Large intestine (tissue), 3 donors: ENCODE measurements at regions not wholly inside any gene's neighbourhood (a gene's known extent, or its start where the extent isn't known, plus 50 kb on each side); places are given as distances from the start of the nearest gene placed in this dataset.

Source experiments
- DNase-seq, 2 donors: peaks; one replicate each; pipeline versions ENCODE4 v3.0.0 to v3.0.0-alpha.2; 2013
- H3K27ac ChIP-seq: one replicate; pipeline ENCODE4 v1.5.1; 2013; ENCODE audit warnings: low read length
- H3K27me3 ChIP-seq: 2 replicates; pipeline ENCODE4 v1.6.1; 2013; ENCODE audit warnings: low read length; ENCODE audit not compliant: control insufficient read depth, insufficient read depth
- H3K36me3 ChIP-seq: 2 replicates; pipeline ENCODE4 v1.6.1; 2013; ENCODE audit warnings: low read length; ENCODE audit not compliant: control insufficient read depth, insufficient read depth
- H3K4me1 ChIP-seq: one replicate; pipeline ENCODE4 v1.6.1; 2013; ENCODE audit warnings: low read length; ENCODE audit not compliant: control insufficient read depth, insufficient read depth
- H3K4me3 ChIP-seq: one replicate; pipeline ENCODE4 v1.5.1; 2013; ENCODE audit warnings: low read length
- H3K9me3 ChIP-seq: one replicate; pipeline ENCODE4 v1.6.1; 2013; ENCODE audit warnings: mild to moderate bottlenecking, low read depth, low read length, moderate library complexity; ENCODE audit not compliant: control insufficient read depth
- WGBS: methylation state at CpG from one replicate; pipeline ENCODE4 v1.1.5; 2013; ENCODE audit warnings: low lambda C conversion rate; ENCODE audit not compliant: insufficient coverage; 5-methylcytosine and 5-hydroxymethylcytosine counted together

DNA sequence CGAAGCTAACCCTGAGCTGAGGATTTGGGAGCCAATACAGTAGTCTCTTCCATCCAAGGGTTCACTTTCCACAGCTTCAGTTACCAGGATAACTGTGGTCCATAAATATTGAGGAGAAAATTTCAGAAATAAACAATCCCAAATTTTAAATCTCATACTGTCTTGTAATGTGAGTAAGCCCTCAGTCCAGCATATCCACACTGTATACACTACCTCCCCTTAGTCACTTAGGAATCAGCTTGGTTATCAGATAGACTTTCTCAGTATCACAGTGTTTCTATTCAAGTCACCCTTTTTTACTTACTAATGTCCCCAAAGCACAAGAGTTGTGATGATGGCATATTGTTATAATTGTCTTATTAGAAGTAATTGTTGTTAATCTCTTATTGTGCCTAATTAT, 102.3 kb upstream of the GNG12 start:
- Histone ChIP-seq H3K4me1 (no peaks in the 10 kb centered on the region), H3K27ac (no peak overlapping the region), H3K4me3 (no peak overlapping the region), H3K9me3 (no peaks in the 10 kb centered on the region), H3K27me3 (no peaks in the 10 kb centered on the region), H3K36me3 (no peaks in the 10 kb centered on the region)
- no peak for DNase-seq
- 100% methylated on average over 1 of the region's 1 CpG for WGBS

DNA sequence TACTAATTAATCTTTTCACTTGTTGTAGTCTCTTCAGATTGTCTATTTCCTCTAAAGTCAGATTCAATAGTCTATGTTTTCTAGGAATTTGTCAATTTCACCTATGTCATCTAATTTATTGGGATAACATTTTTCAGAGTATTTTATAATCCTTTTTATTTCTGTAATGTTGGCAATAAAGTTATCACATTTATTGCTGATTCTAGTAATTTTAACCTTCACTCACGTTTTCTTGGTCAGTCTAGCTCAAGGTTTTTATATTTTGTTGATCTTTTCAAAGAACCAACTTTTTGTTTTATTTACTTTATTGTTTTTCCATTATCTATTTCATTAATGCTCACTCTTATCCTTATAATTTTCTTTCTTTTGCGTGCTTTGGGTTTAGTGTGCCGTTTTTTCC, 97.9 kb upstream of the GNG12 start:
- Histone ChIP-seq H3K36me3 (no peaks in the 10 kb centered on the region), H3K27me3 (no peaks in the 10 kb centered on the region), H3K4me3 (no peak overlapping the region), H3K27ac (no peak overlapping the region), H3K4me1 (no peaks in the 10 kb centered on the region), H3K9me3 (no peaks in the 10 kb centered on the region)
- 81% methylated on average over 3 of the region's 3 CpGs for WGBS
- DNase-seq, result no peak

DNA sequence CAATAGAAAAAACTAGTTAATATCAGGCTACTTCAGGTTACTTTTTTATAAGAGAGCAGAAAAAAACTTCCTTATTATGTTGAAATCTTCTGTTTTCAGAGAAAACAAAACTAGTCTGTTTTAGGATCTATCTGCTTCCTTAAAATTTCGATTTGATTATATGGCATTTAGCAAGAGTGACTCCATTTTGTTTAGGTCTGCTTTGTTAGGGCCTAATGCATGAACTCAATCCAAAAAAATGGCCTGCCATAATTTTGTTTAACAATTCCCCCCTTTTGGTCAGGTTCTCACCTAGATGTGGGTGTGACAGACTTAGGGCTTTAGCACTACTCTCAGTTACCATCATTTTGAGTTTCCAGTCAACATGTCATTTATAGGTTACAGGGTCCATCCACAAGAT, 89.8 kb upstream of the GNG12 start:
- Histone ChIP-seq H3K9me3 (no peaks in the 10 kb centered on the region), H3K36me3 (no peaks in the 10 kb centered on the region), H3K4me1 (no peaks in the 10 kb centered on the region), H3K4me3 (no peak overlapping the region), H3K27me3 (no peaks in the 10 kb centered on the region), H3K27ac (no peak overlapping the region)
- no peak for DNase-seq
- 100% methylated on average over 1 of the region's 1 CpG for WGBS

DNA sequence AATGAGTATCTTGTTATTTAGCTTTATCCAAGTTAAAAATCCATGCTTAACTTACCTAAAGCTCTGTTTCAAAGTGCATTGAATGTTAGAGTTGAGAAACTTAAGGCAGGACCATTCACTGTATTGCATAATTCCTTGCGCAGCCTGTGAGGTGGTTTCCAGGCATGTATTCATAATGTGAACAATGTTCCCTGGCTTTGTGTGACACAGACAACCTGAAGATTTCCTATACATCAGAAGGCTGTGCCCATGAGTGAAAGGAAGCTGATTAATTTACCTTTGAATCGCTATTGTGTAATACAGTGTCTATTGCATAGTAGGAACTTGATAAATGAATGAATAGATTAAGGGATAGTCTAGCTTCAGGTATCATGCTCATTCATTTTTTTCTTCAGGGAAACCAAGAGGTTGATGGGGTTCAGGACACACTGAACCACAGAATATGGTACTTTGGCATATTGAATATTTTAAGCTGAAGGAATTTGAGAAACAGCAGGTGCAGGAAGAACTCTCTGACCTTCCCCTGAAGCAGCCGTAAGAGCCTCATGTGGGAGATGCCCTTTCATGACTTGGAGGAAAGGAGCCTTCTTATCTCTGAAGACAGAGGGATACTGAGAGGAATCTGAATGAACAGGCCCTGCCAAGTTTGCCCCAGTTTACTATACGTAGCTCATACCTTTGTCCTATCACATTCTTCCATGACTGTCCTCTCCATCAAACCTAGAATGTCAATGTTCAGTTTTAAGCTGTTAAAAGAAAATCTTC, 88.6 kb upstream of the GNG12 start:
- no peaks in the 10 kb centered on the region for H3K4me1 ChIP-seq

DNA sequence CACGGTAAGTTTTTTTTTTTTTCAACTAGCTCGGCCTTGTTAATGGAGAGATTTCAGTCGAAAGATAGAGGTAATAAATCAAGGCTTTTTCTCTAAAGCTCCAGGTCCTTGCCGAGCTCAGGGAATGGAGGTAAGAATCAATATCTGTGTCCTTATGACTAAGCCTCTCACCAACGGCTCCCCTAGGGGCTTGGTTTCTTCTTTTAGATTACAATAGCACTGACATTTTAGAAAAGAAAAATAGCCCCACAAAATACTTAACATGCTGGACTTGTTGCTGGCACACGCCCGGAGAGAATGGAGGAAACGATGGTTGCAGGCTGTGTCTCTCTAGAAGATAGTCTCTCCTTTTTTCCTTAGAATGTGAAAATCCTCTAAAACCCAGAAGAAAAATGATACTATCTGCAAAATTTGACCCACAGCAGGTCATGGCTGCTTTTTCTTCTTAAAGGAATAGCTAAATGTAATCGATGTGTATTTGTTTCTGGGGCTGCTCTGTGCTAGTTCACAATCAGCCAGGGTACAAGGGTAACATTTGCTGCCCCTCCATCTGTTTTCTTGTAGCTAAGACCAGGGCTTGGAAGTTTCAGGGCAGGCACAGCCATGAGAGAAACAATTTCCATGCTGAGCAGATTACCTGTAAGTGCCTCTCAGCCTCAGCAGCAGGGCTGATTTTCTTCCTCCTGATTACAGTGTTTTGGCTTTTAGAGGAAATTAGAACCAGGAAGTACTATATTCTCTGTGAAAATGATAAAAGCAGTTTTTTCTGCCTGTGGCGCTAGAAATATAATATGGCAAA, 86.2 kb upstream of the GNG12 start:
- H3K36me3 ChIP-seq, result no peaks in the 10 kb centered on the region
- DNase-seq, result no peak
- no peaks in the 10 kb centered on the region for H3K9me3 ChIP-seq
- WGBS, result 62% methylated on average over 5 of the region's 10 CpGs
- no peak overlapping the region for H3K27ac ChIP-seq
- no peaks in the 10 kb centered on the region for H3K27me3 ChIP-seq
- no peaks in the 10 kb centered on the region for H3K4me1 ChIP-seq
- no peak overlapping the region for H3K4me3 ChIP-seq

More for the DNA sequence above, 88.6 kb upstream of the GNG12 start:
- 100% methylated on average over 1 of the region's 4 CpGs for WGBS
- H3K27me3 ChIP-seq, result no peaks in the 10 kb centered on the region
- H3K36me3 ChIP-seq, result no peaks in the 10 kb centered on the region
- H3K27ac ChIP-seq, result no peak overlapping the region
- no peak overlapping the region for H3K4me3 ChIP-seq
- no peaks in the 10 kb centered on the region for H3K9me3 ChIP-seq
- no peak for DNase-seq

DNA sequence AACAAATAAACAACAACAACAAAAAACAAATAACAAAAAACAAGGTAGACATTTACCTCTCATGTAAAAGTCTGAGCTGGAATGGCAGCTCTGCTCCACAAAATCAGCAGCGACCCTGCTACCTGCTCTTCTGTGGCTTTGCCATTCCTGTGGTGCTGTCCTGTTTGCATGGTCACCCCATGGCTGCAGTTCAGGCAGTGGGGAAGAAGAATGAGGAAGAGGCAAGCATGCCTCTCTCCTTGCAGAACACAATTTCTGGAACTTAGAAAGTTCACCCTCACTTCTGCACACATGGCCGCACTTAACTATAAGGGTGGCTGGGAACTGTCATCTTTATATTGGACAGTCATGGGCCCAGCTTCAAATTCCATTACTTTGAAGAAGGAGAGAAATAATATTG, 84.8 kb upstream of the GNG12 start:
- H3K27ac ChIP-seq, result no peak overlapping the region
- H3K27me3 ChIP-seq, result no peaks in the 10 kb centered on the region
- no peaks in the 10 kb centered on the region for H3K36me3 ChIP-seq
- H3K4me1 ChIP-seq, result no peaks in the 10 kb centered on the region
- no peak for DNase-seq
- H3K4me3 ChIP-seq, result no peak overlapping the region
- H3K9me3 ChIP-seq, result no peaks in the 10 kb centered on the region
- WGBS, result no CpG with 5 or more reads among the region's 2 CpGs

DNA sequence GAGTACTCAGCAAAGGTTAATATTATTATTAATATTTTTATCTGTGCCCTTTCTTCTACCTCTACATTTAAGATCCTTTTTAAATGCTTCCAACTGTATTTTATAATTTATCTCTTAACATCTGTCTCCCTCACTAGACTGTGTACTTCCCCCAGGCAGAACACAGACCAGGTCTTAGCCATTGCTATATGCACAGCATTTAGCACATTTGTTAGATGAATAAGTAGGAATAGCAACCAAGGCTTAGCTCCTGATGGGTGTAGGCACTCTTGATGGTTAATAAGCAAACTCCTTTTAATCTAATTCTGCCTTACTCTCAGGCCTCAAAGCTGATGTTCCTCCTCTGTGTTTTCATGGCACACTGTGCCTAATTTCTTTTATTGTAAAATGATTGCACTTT, 83.7 kb upstream of the GNG12 start:
- no peak for DNase-seq
- H3K27me3 ChIP-seq, result no peaks in the 10 kb centered on the region

DNA sequence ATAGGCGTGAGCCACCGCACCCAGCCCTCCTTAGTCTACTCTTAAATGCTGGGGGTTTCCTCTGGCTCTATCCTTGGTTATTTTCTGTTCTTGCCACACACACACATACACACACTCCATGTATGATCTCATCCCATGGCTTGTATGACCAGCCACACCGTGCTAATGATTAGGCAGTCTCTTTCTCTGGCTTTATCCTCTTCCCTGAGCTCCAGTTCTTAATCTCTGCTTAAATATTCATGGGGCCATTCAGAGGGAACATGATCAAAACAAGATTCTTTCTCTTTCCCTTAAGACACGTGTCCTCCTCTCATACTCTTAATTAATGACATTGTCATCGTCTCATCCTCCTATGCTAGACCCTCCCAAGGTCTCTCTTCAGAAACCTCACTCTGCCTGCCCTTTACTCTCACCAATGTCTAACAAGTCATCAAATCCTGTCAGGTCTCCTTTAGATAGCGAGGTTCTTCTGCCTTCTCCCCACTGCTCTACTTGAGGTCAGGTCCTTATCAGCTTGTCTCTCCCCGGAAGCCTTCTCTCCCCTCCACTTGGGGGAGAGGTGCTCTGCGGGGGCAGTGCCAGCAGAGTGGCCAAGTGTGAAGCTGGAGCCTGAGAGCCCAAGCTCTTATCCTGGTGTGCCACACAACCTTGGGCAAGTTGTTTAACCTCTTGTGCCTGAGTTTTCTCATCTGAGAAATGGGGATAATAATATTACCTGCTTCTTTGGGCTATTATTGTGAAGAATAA, 83.0 kb upstream of the GNG12 start:
- WGBS, result 73% methylated on average over 3 of the region's 8 CpGs
- Histone ChIP-seq H3K36me3 (no peaks in the 10 kb centered on the region), H3K4me1 (no peaks in the 10 kb centered on the region)

More for the DNA sequence above, 83.7 kb upstream of the GNG12 start:
- Histone ChIP-seq H3K36me3 (no peaks in the 10 kb centered on the region), H3K9me3 (no peaks in the 10 kb centered on the region), H3K4me1 (no peaks in the 10 kb centered on the region), H3K4me3 (no peak overlapping the region), H3K27ac (no peak overlapping the region)

DNA sequence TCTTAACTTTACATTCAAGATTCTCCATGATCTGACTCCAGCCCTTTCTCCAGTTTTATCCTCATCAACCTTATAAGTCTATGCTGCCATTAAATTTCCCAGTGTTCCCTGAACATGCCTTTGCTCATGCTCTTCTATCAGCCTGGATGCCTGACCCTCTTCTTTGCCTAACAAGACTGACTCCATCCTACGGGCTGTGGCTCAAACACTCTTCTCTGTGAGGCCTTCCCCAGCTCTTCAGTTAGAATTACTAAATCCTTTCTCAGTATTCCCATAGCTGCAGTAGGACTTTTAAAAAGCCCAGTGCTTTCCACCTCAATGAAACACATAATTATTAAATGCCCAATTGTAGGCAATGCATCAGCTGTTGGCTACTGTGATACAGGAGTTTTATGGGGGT, 76.5 kb upstream of the GNG12 start:
- no CpG with 5 or more reads among the region's 1 CpG for WGBS
- Histone ChIP-seq H3K27me3 (no peaks in the 10 kb centered on the region), H3K36me3 (no peaks in the 10 kb centered on the region), H3K4me1 (no peaks in the 10 kb centered on the region), H3K27ac (no peak overlapping the region), H3K4me3 (no peak overlapping the region), H3K9me3 (no peaks in the 10 kb centered on the region)
- DNase-seq, result no peak

More for the DNA sequence above, 83.0 kb upstream of the GNG12 start:
- DNase-seq, result no peak
- H3K27me3 ChIP-seq, result no peaks in the 10 kb centered on the region
- H3K4me3 ChIP-seq, result no peak overlapping the region
- no peak overlapping the region for H3K27ac ChIP-seq
- H3K9me3 ChIP-seq, result no peaks in the 10 kb centered on the region

DNA sequence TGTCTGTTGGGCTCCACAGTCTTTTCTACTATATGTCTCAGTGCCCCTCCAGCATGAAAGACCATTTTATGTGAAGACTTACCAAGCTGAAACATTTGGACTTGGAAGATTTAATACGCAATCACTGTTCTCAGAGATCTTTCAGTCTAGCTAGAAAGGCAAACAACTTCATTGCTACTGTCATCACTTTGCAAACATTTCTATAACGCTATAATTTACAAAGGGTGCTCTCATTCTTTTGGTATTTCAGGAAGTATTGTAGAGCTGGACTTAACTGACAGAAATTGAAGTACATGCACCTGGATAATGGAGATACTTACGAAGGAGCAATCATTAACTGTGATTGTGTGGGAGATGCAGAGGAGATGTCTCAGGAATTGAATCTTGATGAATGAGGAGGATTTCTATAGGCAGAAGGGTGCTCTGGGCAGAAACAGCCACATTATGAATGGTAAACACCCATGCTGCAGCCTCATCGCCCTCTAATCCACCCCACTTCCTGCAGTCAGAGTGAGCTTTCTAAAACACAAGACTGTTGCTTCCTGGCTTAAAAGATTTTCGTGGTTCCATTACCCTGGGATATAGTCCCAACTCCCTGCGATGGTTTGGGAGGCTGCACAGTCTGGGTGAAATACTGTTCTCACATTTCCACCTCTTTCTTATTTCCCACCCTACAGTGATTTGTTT, 75.1 kb upstream of the GNG12 start:
- H3K36me3 ChIP-seq, result no peaks in the 10 kb centered on the region
- H3K27ac ChIP-seq, result no peak overlapping the region
- no peak overlapping the region for H3K4me3 ChIP-seq
- no peaks in the 10 kb centered on the region for H3K4me1 ChIP-seq
- DNase-seq, result no peak
- no peaks in the 10 kb centered on the region for H3K27me3 ChIP-seq
- H3K9me3 ChIP-seq, result no peaks in the 10 kb centered on the region
- 50% methylated on average over 2 of the region's 6 CpGs for WGBS
